Esophagus muscularis mucosa (tissue), 4 donors: ENCODE measurements at regions not wholly inside any gene's neighbourhood (a gene's known extent, or its start where the extent isn't known, plus 50 kb on each side); places are given as distances from the start of the nearest gene placed in this dataset.

Source experiments
- DNase-seq: peaks from one replicate; pipeline ENCODE4 v3.0.0-alpha.2; 2017; ENCODE audit errors: extremely low spot score
- H3K27ac ChIP-seq, 4 donors: fragments of 200-600 bp; sonication (generic); replicated peaks in 1 of 4; 1 replicate in 3 of 4; 2 replicates in 1 of 4; pipeline ENCODE4 v1.5.1; 2016 to 2019; ENCODE audit warnings: mild to moderate bottlenecking in 1 of 4
- H3K27me3 ChIP-seq, 4 donors: fragments of 200-600 bp; sonication (generic); one replicate each; pipeline versions ENCODE4 v1.5.1 to v1.6.0; 2016 to 2019
- H3K36me3 ChIP-seq, 4 donors: fragments of 200-600 bp; sonication (generic); one replicate each; pipeline ENCODE4 v1.5.1; 2016 to 2019
- H3K4me1 ChIP-seq, 4 donors: fragments of 200-600 bp; sonication (generic); one replicate each; pipeline ENCODE4 v1.5.1; 2016 to 2019
- H3K4me3 ChIP-seq, 4 donors: fragments of 200-600 bp; sonication (generic); 1 replicate in 2 of 4; 2 replicates in 2 of 4; pipeline ENCODE4 v1.5.1; 2016 to 2019; ENCODE audit warnings: mild to moderate bottlenecking in 4 of 4, moderate library complexity in 1 of 4
- H3K9me3 ChIP-seq, 4 donors: fragments of 200-600 bp; sonication (generic); 1 replicate in 3 of 4; 2 replicates in 1 of 4; pipeline ENCODE4 v1.5.1; 2016 to 2019
- EP300 ChIP-seq: sonication (generic); formaldehyde crosslinking; IDR thresholded peaks from one replicate; pipeline ENCODE4 v1.6.1; 2017; ENCODE audit warnings: antibody characterized with exemption
- POLR2A ChIP-seq: fragments of 450-650 bp; IDR thresholded peaks from one replicate; pipeline ENCODE4 v1.6.1; 2017; ENCODE audit warnings: antibody characterized with exemption, moderate library complexity, mild to moderate bottlenecking, low read depth
- POLR2AphosphoS5 ChIP-seq, 2 donors: sonication (generic); formaldehyde crosslinking; IDR thresholded peaks; one replicate each; pipeline ENCODE4 v1.6.1; 2017; ENCODE audit warnings: antibody characterized with exemption in 2 of 2
- whole genome bisulfite sequencing: methylation state at CpG from one replicate; pipeline ENCODE4 v1.1.5; 2018; 5-methylcytosine and 5-hydroxymethylcytosine counted together
- intact Hi-C: fragments of 100-400 bp; cut with DNase I; formaldehyde crosslinking; loops from one replicate; pipeline ENCODE4 v1.15.1; 2023
- TF ChIP-seq, protein P1 (sequence below), 3 experiments: fragments of 200-600 bp in 2 of 3; fragments of 450-650 bp in 1 of 3; sonication (generic) in 2 of 3; IDR thresholded peaks; one replicate each; pipeline ENCODE4 v1.5.1; 2017 to 2019; ENCODE audit warnings: antibody characterized with exemption in 3 of 3, mild to moderate bottlenecking in 2 of 3, moderate library complexity in 1 of 3

- intact Hi-C loops, result no loop called here
These were observed 241.1 kb downstream of the SMAD2 start for GRCh38 chr18:47689371-47689770.

DNA sequence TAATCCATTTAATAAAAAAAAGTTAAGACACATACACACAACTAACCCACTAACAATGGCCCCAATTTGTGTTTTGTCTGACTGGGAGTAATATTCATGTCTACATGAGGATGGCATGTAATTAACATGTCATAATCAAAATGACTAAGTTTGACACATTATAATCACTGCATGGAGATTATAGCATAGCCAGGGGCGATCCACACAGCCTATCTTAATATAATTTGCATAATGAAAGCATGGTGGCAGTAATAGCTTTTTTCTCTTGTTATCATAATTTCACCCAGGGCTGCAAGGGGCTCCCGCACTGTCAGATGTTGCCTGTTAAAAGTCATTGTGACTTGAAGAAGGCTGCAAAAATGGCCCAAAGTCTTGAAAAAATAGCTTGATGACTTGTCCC, 243.7 kb downstream of the SMAD2 start:
- Histone ChIP-seq H3K4me1 (no peaks in the 10 kb centered on the region), H3K27me3 (no peaks in the 10 kb centered on the region), H3K27ac (no peak overlapping the region), H3K4me3 (no peak overlapping the region), H3K9me3 (no peaks in the 10 kb centered on the region), H3K36me3 (no peaks in the 10 kb centered on the region)
- DNase-seq, result no peak
- no peak for TF ChIP-seq POLR2A
- TF ChIP-seq EP300, result no peak
- TF ChIP-seq, protein P1, sequence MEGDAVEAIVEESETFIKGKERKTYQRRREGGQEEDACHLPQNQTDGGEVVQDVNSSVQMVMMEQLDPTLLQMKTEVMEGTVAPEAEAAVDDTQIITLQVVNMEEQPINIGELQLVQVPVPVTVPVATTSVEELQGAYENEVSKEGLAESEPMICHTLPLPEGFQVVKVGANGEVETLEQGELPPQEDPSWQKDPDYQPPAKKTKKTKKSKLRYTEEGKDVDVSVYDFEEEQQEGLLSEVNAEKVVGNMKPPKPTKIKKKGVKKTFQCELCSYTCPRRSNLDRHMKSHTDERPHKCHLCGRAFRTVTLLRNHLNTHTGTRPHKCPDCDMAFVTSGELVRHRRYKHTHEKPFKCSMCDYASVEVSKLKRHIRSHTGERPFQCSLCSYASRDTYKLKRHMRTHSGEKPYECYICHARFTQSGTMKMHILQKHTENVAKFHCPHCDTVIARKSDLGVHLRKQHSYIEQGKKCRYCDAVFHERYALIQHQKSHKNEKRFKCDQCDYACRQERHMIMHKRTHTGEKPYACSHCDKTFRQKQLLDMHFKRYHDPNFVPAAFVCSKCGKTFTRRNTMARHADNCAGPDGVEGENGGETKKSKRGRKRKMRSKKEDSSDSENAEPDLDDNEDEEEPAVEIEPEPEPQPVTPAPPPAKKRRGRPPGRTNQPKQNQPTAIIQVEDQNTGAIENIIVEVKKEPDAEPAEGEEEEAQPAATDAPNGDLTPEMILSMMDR (IDR thresholded peaks at IDR 0.05), result no peak
- TF ChIP-seq POLR2AphosphoS5 (IDR thresholded peaks at IDR 0.05), result no peak
- 92% methylated on average over 2 of the region's 2 CpGs for WGBS
- intact Hi-C loops, result no loop called here

More at GRCh38 chr18:47689371-47689770, 241.1 kb downstream of the SMAD2 start:
- H3K36me3 ChIP-seq, result no peaks in the 10 kb centered on the region
- no peak overlapping the region for H3K27ac ChIP-seq
- no peaks in the 10 kb centered on the region for H3K4me1 ChIP-seq
- TF ChIP-seq EP300 (no peak), POLR2A (no peak), POLR2AphosphoS5 (IDR thresholded peaks at IDR 0.05) (no peak)
- TF ChIP-seq, protein P1 (IDR thresholded peaks at IDR 0.05), result no peak
- H3K9me3 ChIP-seq, result no peaks in the 10 kb centered on the region
- no peak overlapping the region for H3K4me3 ChIP-seq
- no peak for DNase-seq
- 70% methylated on average over 3 of the region's 3 CpGs for WGBS
- H3K27me3 ChIP-seq, result no peaks in the 10 kb centered on the region

DNA sequence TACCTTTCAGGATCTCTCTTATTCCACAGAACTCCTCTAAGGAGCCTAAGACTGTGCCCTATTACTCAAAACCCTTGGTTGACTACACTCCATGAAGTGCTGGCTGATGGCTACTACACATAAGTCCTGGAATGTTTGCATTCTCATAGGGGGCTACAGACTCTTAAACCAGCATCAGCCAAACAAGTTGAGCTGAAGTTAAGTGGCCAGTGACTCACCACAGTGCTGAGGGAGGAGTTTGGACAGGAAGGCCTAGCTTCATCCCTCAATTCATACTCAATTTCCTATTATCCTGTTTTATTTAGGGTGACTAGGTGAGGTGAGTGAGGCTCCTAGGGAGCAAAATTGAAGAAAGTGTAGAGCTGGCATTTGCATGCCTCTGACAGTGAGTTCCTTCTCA, 246.7 kb downstream of the SMAD2 start:
- H3K36me3 ChIP-seq, result no peaks in the 10 kb centered on the region
- H3K27me3 ChIP-seq, result no peaks in the 10 kb centered on the region
- no peak overlapping the region for H3K4me3 ChIP-seq
- H3K9me3 ChIP-seq, result no peaks in the 10 kb centered on the region
- H3K27ac ChIP-seq, result no peak overlapping the region
- no peak for DNase-seq
- no peaks in the 10 kb centered on the region for H3K4me1 ChIP-seq
- TF ChIP-seq POLR2AphosphoS5 (IDR thresholded peaks at IDR 0.05) (no peak), EP300 (no peak)
- intact Hi-C loops, result no loop called here

- Histone ChIP-seq H3K27ac (no peak overlapping the region), H3K36me3 (no peaks in the 10 kb centered on the region), H3K9me3 (no peaks in the 10 kb centered on the region), H3K4me3 (no peak overlapping the region), H3K27me3 (no peaks in the 10 kb centered on the region), H3K4me1 (no peaks in the 10 kb centered on the region)
- TF ChIP-seq POLR2AphosphoS5 (IDR thresholded peaks at IDR 0.05), result no peak
- TF ChIP-seq POLR2A, result no peak
- TF ChIP-seq, protein P1 (IDR thresholded peaks at IDR 0.05), result no peak
- TF ChIP-seq EP300, result no peak
- intact Hi-C loops, result no loop called here
- WGBS, result 62% methylated on average over 3 of the region's 3 CpGs
- no peak for DNase-seq
These were observed 247.6 kb downstream of the SMAD2 start for GRCh38 chr18:47682876-47683275.

DNA sequence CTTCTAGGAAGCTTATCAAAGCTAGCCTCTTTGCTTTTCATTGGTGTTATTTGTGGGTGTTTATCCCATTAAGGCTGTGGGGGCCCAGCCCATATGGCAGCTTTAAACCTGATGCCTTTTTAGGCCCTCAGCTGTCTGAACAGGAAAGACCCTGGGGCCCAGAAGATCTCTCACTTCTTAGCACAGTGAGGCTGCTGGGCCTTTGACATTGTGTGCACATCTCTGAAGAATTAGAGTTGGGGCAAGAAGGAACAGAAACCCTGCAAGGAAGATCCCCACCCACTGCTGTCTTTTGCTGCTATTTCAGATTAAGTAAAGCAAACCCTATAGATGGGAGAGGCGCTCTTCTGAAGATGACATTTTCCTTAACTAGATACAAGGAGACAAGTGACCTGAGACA, 250.0 kb downstream of the SMAD2 start:
- intact Hi-C loops, result no loop called here
- no peaks in the 10 kb centered on the region for H3K9me3 ChIP-seq
- 85% methylated on average over 1 of the region's 1 CpG for WGBS
- no peak overlapping the region for H3K4me3 ChIP-seq
- H3K27ac ChIP-seq, result no peak overlapping the region
- no peaks in the 10 kb centered on the region for H3K27me3 ChIP-seq
- H3K4me1 ChIP-seq, result no peaks in the 10 kb centered on the region
- H3K36me3 ChIP-seq, result no peaks in the 10 kb centered on the region
- no peak for TF ChIP-seq POLR2AphosphoS5 (IDR thresholded peaks at IDR 0.05)
- TF ChIP-seq, protein P1 (IDR thresholded peaks at IDR 0.05), result no peak
- DNase-seq, result no peak
